ENCODE measurements at regions not wholly inside any gene's neighbourhood (a gene's known extent, or its start where the extent isn't known, plus 50 kb on each side); places are given as distances from the start of the nearest gene placed in this dataset.

DNA sequence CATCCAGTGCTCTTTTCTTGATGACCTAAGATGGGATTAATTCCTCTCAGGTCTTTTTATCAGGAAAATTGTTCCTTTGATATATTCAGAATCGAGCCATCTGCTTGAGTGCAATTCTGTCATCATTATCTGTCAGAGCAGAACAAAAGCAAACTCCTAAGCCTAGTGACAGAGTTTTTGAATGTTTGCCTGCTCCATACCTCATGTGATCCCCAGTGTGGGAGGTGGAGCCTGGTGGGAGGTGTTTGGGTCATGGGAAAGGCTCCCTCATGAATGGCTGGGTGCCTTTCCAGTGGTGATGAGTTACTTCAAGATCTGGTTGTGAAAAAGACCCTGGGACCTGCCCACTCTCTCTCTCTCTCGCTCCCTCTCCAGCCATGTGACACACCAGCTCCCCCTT is 628.2 kb downstream of the CDH11 start:
- Histone ChIP-seq H3K27ac (ENCODE audit: low read length) (no peak overlapping the region), H3K36me3 (ENCODE audit: control insufficient read depth, insufficient read depth, low read length) (no peaks in the 10 kb centered on the region), H3K27me3 (ENCODE audit: control insufficient read depth, insufficient read depth, low read length) (no peaks in the 10 kb centered on the region), H3K4me3 (ENCODE audit: low read depth in 2 of 2, low read length in 2 of 2) (no peak overlapping the region), H3K4me1 (ENCODE audit: control insufficient read depth, insufficient read depth, low read length) (no peaks in the 10 kb centered on the region), H3K9me3 (ENCODE audit: control insufficient read depth, insufficient read depth, low read depth, low read length) (no peaks in the 10 kb centered on the region)
- BruUV-seq (replicated peaks): no TSS peak
- POLR2A ChIA-PET: no interaction called here
- CTCF ChIA-PET: no interaction called here
- in situ Hi-C loops (cut with HindIII; ENCODE audit: low pct_unique_long_range_greater_than_20kb, low sequenced_read_pairs) (no loop called here), intact Hi-C loops (cut with micrococcal nuclease; ENCODE audit: unreplicated experiment) (no loop called here)
- TF ChIP-seq TCF7L2 (IDR thresholded peaks at IDR 0.05; ENCODE audit: low read depth, low read length) (no peak), SIN3A (IDR thresholded peaks at IDR 0.05; ENCODE audit: borderline replicate concordance, insufficient read depth, low read depth, low read length) (no peak), POLR2AphosphoS5 (IDR thresholded peaks at IDR 0.05; ENCODE audit: low read depth, low read length) (no peak)
- TF ChIP-seq, protein P1, sequence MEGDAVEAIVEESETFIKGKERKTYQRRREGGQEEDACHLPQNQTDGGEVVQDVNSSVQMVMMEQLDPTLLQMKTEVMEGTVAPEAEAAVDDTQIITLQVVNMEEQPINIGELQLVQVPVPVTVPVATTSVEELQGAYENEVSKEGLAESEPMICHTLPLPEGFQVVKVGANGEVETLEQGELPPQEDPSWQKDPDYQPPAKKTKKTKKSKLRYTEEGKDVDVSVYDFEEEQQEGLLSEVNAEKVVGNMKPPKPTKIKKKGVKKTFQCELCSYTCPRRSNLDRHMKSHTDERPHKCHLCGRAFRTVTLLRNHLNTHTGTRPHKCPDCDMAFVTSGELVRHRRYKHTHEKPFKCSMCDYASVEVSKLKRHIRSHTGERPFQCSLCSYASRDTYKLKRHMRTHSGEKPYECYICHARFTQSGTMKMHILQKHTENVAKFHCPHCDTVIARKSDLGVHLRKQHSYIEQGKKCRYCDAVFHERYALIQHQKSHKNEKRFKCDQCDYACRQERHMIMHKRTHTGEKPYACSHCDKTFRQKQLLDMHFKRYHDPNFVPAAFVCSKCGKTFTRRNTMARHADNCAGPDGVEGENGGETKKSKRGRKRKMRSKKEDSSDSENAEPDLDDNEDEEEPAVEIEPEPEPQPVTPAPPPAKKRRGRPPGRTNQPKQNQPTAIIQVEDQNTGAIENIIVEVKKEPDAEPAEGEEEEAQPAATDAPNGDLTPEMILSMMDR (IDR thresholded peaks at IDR 0.05): no peak
- TF ChIP-seq, protein P2, sequence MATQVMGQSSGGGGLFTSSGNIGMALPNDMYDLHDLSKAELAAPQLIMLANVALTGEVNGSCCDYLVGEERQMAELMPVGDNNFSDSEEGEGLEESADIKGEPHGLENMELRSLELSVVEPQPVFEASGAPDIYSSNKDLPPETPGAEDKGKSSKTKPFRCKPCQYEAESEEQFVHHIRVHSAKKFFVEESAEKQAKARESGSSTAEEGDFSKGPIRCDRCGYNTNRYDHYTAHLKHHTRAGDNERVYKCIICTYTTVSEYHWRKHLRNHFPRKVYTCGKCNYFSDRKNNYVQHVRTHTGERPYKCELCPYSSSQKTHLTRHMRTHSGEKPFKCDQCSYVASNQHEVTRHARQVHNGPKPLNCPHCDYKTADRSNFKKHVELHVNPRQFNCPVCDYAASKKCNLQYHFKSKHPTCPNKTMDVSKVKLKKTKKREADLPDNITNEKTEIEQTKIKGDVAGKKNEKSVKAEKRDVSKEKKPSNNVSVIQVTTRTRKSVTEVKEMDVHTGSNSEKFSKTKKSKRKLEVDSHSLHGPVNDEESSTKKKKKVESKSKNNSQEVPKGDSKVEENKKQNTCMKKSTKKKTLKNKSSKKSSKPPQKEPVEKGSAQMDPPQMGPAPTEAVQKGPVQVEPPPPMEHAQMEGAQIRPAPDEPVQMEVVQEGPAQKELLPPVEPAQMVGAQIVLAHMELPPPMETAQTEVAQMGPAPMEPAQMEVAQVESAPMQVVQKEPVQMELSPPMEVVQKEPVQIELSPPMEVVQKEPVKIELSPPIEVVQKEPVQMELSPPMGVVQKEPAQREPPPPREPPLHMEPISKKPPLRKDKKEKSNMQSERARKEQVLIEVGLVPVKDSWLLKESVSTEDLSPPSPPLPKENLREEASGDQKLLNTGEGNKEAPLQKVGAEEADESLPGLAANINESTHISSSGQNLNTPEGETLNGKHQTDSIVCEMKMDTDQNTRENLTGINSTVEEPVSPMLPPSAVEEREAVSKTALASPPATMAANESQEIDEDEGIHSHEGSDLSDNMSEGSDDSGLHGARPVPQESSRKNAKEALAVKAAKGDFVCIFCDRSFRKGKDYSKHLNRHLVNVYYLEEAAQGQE (IDR thresholded peaks at IDR 0.05; ENCODE audit: insufficient read depth in 1 of 2, low read depth in 2 of 2, low read length in 1 of 2): no peak
- ATAC-seq: no peak
- no peak for DNase-seq (ENCODE audit: low read depth, low spot score)

DNA sequence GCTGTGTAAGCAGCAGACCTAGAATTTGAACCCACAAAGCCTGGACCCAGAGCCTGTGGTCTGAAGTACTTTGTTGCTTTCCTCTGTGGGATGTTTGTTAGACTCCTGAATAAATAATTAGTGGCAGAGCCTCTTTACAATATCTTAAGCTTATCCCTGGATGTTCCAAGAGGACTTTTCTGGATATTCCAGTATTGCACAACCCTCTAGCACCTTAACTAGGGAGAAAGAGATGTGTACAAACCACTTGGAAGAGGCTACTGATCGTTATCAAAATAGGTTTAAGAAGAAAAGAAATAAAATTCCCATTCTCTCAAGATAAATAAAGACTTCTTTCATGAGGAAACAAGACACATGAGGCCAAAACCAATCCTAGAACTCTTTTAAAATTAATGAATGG is 632.4 kb downstream of the CDH11 start:
- intact Hi-C loops (cut with micrococcal nuclease; ENCODE audit: unreplicated experiment) (no loop called here), in situ Hi-C loops (cut with HindIII; ENCODE audit: low pct_unique_long_range_greater_than_20kb, low sequenced_read_pairs) (no loop called here)
- no peaks in the 10 kb centered on the region for H3K9me3 ChIP-seq (ENCODE audit: control insufficient read depth, insufficient read depth, low read depth, low read length)
- ChIA-PET CTCF (no interaction called here), POLR2A (no interaction called here)
- H3K4me1 ChIP-seq (ENCODE audit: control insufficient read depth, insufficient read depth, low read length): no peaks in the 10 kb centered on the region
- H3K27ac ChIP-seq (ENCODE audit: low read length): no peak overlapping the region
- TF ChIP-seq, protein P2 (IDR thresholded peaks at IDR 0.05; ENCODE audit: insufficient read depth in 1 of 2, low read depth in 2 of 2, low read length in 1 of 2): no peak
- TF ChIP-seq SIN3A (IDR thresholded peaks at IDR 0.05; ENCODE audit: borderline replicate concordance, insufficient read depth, low read depth, low read length): no peak
- TF ChIP-seq, protein P1 (IDR thresholded peaks at IDR 0.05): no peak
- no peak for TF ChIP-seq POLR2AphosphoS5 (IDR thresholded peaks at IDR 0.05; ENCODE audit: low read depth, low read length)
- TF ChIP-seq TCF7L2 (IDR thresholded peaks at IDR 0.05; ENCODE audit: low read depth, low read length): no peak
- H3K4me3 ChIP-seq (ENCODE audit: low read depth in 2 of 2, low read length in 2 of 2): no peak overlapping the region
- H3K36me3 ChIP-seq (ENCODE audit: control insufficient read depth, insufficient read depth, low read length): no peaks in the 10 kb centered on the region
- no peak for ATAC-seq
- no peak for DNase-seq (ENCODE audit: low read depth, low spot score)
- no TSS peak for BruUV-seq (replicated peaks)
- no peaks in the 10 kb centered on the region for H3K27me3 ChIP-seq (ENCODE audit: control insufficient read depth, insufficient read depth, low read length)
